Fibroblast of skin of abdomen (primary cell): ENCODE measurements at regions not wholly inside any gene's neighbourhood (a gene's known extent, or its start where the extent isn't known, plus 50 kb on each side); places are given as distances from the start of the nearest gene placed in this dataset.
"Not testable (repeated sequence)": the region's sequence is repeated elsewhere in the genome, so short reads cannot be mapped to it uniquely, and the experiment has no call there.

Source experiments
- DNase-seq: peaks from one replicate; pipeline ENCODE4 v3.0.0-alpha.2; 2013

GRCh38 chr3:44146073-44146472, 95.6 kb upstream of the TOPAZ1 start:
- DNase-seq, result no peak

- no peak for DNase-seq
Measured at GRCh38 chr3:44159696-44160300, 81.9 kb upstream of the TOPAZ1 start.

GRCh38 chr3:44160818-44161217, 80.9 kb upstream of the TOPAZ1 start:
- no peak for DNase-seq

GRCh38 chr3:44171891-44172290, 69.8 kb upstream of the TOPAZ1 start:
- DNase-seq, result no peak

- not testable (repeated sequence) for DNase-seq
Measured at GRCh38 chr3:44172701-44173100, 69.0 kb upstream of the TOPAZ1 start.

- DNase-seq, result no peak
Measured at GRCh38 chr3:44173263-44173662, 68.4 kb upstream of the TOPAZ1 start.

GRCh38 chr3:44175070-44175469, 66.6 kb upstream of the TOPAZ1 start:
- no peak for DNase-seq

- no peak for DNase-seq
Measured at GRCh38 chr3:44179246-44179645, 62.4 kb upstream of the TOPAZ1 start.

GRCh38 chr3:44184319-44184953, 57.2 kb upstream of the TOPAZ1 start:
- DNase-seq, result no peak

GRCh38 chr3:44185396-44185915, 56.2 kb upstream of the TOPAZ1 start:
- no peak for DNase-seq

- DNase-seq, result no peak
Measured at GRCh38 chr3:44186111-44186672, 55.5 kb upstream of the TOPAZ1 start.

- no peak for DNase-seq
Measured at GRCh38 chr3:44186712-44187111, 55.0 kb upstream of the TOPAZ1 start.
